ENCODE measurements at regions not wholly inside any gene's neighbourhood (a gene's known extent, or its start where the extent isn't known, plus 50 kb on each side); places are given as distances from the start of the nearest gene placed in this dataset.
"Not testable (repeated sequence)": the region's sequence is repeated elsewhere in the genome, so short reads cannot be mapped to it uniquely, and the experiment has no call there.

DNA sequence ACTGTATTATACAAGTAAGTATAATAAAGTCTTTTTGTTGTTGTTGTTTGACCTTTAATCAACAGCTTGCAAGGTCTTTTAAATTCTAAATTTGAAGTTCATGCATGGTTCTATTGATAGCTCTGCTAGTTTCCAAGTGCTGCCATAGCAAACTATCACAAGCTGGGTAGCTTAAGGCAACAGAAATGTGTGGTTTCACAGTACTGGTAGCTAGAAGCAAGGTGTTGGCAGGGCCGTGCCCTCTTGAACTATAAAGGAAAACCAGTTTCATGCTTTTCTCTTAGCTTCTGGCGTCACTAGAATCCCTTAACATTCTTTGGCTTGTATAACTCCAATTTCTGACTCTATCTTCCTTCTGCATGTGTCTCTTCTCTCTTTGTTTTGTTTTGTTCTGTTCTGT lies 1021.9 kb upstream of the AUTS2 start:
- no peak for DNase-seq

DNA sequence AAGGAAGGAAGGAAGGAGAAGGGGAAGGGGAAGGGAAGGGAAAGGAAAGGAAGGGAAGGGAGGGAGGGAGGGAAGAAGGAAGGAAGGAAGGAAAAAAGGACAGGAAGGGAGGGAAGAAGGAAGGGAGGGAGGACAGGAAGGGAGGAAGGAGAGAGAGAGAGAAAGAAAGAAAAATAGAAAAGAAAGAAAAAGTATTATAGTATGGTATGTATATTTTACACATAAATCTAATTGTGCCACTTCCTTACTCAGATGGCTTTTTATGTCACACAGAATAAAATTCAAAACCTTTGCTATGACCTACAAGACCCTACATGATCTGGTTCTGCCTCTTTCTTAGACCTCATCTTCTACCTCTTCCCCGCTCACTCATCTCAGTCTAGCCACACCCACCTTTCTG lies 1016.9 kb upstream of the AUTS2 start:
- no peak for DNase-seq

DNA sequence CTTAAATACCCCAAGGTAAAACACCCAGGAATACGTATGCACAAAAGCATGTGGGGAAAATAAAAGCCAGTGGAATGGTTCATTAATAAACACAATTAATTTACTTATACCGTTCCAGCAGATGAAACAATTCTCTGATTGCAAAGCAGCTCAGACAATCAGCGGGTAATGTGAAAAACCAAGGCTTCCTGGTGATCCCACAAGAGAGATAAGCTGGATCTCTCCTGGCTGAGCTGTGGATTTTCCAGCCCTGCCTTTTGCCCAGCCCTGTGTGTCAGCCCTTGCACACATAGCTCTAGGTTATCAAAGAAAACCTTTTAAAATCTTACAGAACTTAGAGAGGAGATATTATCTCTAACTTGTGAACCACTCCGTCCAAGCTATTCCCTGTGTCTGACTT lies 1010.7 kb upstream of the AUTS2 start:
- DNase-seq = no peak

DNA sequence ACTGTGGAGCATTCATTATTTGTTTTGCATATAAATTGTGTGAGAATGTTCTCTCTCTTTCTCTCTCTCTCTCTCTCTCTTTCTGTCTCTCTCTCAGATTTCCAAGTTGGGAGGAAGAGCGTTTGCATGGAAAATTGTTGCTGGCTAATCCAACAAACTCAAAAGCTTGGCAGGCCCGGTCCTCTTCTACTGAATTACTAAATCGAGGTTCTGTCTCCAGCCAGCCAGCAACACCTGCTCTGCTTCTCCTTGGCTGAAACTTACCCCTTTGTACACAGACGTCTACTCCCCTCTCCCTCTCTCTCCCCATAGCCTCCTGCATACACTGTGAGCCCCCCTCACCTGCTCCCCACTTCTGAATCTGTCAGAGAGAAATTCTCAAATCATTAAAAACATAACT lies 996.4 kb upstream of the AUTS2 start:
- DNase-seq = peak in 3 of 56 donors; percentile 1 to 6 (median 1)

DNA sequence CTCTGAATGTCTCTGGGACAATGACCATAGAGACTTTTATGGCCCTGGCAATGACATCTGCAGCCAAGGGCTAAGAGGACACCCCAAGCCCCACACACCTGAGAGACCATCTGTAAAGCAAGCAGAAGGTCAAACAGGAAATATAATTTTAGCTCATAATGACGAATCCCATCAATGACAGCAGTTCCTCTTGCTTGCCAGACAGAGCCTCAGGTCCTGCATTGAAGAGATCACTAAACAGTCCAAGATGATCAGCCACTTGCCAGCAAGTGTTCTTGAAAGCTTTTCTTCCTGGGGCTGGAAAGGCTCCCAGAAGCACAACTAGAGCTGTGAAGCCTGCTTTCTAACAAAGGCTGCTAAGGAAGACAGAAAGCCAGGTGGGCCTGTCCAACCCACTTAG lies 993.7 kb upstream of the AUTS2 start:
- DNase-seq = no peak

DNA sequence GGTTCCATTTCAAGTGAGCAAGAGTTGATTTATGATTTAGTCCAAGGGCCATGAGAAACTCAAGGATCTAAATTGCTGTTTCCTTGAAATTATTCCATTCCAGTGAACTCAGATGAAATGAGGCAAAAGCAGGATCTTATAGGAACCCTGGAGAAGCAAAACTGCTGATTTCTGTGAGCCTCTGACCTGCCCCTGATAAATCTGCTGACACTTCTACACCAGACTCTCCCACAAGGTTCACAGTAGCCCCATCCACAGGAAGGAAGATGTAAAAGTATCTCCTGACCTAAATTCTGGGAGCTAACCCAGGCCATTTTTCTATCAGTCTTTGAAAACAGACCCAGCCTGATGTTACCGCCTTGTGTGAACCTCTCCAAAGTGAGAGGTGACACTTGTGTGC lies 987.6 kb upstream of the AUTS2 start:
- no peak for DNase-seq

DNA sequence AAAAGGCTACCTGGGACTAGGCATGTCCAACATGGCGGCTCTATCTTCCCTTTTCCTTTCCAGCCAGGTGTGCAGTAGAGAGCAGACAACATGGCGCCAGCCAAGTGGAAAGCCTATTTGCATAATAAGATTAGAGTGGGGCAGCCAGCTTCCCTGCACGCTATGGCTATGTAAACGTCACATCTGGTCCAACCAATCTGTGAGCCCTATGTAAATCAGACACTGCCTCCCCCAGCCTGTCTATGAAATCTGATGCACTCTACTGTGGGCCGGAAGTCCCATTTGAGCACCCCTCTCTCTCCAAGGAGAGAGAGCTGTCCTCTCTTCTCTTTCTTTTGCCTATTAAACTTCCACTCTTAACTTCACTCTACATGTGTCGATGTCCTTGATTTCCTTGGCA lies 984.9 kb upstream of the AUTS2 start:
- no peak for DNase-seq

DNA sequence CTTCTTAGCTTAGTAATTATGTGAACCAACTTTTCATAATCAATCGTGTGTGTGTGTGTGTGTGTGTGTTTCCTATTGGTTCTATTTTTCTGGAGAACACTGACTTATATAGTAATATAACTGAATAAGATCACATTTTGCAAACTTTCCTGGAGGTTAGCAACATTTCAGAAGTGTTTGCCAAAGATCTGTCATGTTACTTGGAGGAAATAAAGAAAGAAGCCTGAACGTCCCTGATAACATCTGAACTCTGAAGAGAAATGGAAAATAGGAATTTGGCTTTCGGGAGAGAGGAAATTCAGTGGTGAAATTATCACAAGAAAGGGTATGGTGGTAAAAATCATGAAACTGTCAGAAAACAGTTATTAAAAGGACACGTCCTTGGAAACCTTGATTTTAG lies 984.4 kb upstream of the AUTS2 start:
- DNase-seq = no peak

DNA sequence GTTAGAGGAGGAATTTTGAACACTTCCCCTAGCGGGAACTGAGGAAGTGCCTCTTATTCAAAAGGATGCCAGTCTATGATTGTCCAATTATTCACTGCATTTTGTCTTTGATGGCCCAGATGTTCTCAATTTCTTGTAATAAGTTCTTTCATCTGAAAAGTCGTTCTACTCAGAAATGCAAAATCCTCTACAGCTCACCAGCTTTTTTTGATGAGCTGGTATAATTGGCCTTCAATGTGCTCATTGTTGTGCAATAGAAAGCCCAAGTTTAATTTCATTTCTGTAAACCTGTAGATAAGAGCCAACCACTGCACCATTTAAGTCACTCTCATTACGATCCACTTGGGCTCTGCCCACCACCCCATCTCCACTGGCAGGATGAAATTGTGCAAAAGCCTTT lies 978.7 kb upstream of the AUTS2 start:
- no peak for DNase-seq

DNA sequence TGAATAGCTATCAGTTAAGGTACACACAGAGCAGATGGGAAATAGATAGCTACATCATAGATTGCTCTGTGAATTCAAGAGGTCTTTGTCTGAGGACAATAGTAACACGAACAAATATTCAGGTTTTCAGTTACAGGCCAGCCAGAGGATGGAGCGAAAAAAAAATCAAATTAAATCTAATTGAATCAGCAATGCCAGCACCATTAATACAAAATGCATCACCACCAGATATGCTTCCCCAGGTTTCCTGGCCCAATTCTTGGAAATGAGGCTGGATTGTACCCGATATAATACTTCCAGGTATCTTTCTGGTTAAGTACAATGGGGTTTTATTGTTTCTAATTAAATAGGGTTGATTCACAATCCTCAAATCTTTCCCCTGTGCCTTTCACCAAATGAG lies 975.8 kb upstream of the AUTS2 start:
- DNase-seq = no peak

DNA sequence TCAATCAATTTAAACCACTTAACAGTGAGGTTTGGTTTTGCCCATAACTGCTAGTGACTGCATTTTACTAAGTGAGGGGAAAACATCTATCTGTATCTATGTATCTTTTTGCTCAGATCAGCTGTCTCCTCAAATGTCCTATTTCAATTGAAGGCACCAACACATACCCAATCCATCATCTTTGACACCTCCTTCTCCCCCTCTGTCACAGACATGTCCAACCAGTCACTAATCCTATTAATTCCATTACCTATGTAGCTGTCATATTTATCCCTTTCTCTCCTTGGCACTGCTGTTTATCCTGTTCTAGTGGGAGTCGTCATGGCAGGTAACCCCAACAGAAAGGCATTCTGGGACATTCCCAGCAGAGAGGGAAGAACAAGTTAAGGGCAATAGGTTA lies 975.2 kb upstream of the AUTS2 start:
- DNase-seq = no peak

DNA sequence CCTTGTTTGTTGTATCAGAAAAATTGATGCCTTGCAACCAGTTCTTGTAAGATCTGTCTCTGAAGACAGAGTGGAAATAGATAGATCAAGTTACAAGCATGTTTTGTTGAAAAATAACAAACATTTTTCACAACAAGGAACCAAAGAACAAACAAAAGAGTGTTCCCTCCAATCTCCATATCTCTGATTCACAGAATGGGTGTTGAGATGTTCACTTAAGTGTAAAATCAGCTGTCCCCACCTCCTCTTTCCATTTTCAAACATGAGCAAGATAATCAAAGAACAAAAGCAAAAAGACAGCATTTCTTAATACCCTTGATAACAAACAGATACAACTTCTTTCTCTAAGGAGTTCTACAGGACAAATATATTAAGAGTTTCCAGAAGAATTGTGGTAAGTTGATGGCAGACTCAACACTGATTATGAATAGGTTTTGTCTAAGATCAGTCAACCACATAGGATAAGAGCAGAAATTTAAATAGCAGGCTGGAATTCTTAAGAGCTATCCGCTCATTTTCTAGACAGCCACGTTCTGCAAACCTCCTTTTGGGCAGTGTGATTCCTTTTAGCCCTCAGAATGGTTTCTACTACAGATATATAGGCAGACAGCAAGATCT lies 970.9 kb upstream of the AUTS2 start:
- no peak for DNase-seq

DNA sequence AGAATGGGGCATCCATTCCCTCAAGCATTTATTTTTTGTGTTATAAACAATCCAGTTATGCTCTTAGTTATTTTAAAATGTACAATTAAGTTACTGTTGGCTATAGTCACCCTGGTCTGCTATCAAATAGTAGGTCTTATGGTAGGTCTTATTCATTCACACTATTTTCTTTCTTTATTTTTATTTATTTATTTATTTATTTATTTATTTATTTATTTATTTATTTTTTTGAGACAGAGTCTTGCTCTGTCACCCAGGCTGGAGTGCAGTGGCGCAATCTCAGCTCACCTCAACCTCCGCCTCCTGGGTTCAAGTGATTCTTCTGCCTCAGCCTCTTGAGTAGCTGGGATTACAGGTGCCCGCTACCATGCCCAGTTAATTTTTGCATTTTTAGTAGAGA lies 967.4 kb upstream of the AUTS2 start:
- not testable (repeated sequence) for DNase-seq

DNA sequence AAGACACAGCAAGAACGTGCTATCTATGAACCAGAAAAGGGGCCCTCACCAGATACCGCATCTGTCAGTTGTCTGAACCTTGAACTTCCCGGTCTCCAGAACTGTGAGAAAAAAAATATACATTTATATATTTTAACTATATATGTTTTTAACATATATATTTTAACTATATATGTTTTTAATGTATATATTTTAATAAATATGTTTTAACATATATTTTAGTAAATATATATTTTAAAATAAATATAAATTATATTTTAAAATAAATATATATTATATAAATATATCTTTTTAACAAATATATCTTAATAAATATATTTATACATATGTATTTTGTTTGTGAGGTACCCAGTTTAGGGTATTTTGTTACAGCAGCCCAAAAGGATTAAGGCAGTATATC lies 958.2 kb upstream of the AUTS2 start:
- DNase-seq = no peak

DNA sequence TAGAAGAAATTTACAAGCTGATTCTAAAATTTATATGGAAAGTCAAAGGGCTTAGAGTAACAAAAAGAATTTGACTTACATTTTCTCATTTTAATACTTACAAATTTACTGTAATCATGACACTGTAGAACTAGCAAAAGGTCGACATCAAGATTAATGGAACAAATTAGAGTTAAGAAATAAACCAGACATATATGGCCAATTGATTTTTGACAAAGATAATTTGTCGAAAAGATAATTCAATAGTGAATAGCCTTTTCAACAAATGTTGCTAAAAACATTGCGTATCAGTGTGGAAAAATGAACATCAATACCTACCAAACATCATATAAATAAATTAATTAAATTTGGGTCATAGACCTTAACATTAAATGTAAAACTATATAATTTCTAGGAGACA lies 955.5 kb upstream of the AUTS2 start:
- DNase-seq = no peak

DNA sequence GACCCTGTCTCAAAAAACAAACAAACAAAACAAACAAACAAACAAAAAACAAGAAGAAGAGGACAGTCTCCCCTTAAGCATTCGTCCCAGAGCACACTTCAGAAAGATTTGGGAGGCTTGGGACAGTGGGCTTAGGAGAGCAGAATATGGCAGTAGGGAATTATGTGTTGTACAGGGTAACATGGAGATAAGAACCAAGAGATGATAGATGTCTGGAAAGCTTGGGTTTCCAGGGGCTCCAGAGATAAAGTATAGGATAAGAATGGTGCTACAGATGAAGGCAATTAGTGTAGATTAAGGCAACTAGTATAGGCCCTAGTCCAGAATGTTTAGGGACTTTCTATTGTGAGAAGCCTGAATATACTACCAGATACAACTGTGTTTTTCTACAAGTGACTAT lies 934.9 kb upstream of the AUTS2 start:
- DNase-seq = no peak

DNA sequence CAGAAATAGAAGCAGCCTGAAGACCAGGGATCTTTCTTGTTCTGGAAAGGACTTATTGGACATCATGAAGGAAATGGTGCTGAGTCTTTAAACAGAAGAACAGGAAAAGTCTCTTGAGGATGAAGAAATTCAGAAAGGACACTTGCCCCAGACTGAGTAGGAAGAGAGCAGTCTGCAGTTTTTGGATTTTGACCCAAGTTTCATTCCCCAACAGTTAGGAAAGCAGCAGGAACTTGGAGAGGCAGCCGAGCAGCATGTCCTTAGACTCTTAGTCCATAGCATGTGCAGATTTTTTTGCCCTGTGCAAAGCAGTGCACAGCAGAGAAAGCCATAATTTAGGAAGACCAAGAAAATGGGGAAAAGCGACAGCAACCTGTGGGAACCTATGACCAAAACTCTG lies 927.2 kb upstream of the AUTS2 start:
- DNase-seq = no peak

DNA sequence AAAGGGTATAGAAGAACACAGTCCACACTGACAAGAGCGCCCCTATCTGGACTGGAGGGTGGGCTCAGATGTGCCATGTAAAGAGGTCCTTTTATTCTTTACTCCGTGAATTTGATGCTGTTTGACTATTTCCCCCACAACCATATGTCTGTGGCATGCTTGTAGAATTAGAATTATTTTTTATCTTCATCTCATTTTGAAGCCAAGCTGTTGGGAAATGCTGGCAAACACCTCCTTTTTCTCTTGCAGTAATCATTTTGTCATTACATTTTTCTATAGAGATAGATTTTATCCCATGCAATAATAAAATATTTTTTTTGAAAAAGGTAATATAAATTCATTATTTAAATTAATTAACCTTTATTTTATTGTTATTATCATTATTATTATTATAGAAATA lies 926.6 kb upstream of the AUTS2 start:
- DNase-seq = no peak

DNA sequence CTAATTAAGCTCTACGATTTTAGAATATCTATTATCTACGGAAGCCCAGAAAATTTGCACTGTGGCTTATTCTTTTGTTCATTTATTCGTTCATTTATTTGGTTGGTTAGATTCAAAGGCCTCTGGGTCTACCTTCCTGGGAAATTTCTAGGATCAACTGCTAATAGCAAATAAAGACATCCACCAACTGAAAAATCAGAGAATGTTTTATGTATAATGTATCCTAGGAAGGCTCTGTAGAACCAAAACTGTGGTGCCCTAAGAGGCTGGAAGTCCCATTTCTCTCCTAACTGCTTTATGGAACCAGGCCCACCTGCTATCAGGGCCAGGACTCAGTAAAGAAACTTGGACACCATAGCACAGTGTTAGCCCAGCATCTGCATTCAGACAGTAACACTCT lies 923.4 kb upstream of the AUTS2 start:
- peak in 1 of 56 donors; percentile 1 for DNase-seq

DNA sequence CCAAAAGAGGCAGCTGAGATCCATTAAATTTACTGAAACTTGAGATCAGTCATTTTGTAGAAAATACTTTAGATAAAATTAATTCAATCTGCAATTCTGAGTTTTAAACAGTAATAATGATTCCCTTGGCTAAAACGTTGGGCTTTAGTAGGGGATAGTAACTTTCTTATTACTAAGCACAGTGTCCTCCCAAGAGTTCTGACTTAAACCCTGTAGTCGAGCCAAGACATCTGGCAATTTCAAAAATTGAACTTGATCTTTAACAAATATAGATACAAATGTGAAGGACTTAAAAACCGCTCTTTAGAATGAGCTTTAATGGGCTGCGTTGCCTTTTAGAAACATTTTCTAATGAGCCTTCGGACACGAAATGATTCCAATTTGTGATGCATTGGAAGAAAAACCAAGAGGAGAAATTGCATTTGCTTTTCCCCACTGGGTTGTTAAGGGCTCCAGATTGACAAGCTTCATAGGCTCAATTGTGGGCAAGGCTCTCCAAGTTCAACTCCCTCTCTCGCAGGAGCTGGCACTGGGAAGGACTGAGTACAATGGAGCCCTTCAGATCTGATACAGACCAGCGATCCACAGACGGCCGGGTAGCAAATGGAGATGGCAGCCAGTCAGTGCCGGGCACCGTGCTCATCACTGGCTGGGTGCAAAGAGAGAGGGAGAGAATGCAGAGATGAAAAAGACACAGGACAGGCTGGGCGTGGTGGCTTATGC lies 921.3 kb upstream of the AUTS2 start:
- peak in 51 of 56 donors; percentile 3 to 92 (median 58) for DNase-seq

DNA sequence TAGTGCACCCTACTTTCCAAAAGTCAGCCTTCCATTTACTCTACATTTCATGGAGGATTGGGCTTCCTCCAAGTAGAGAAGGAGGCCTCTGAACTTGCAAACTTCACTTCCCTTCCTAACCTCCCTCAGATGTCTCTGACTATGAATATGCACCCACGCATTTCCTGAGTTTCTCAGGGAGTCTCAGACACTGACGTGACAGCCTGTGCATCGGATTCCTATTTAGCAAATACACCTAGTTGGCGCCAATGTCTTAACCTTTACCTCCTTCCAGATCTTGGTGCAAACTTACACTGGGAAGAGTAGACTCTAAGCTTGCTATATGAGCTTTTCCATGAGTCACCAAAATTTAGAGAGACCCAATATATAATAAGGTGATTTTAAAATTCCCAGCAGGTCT lies 920.1 kb upstream of the AUTS2 start:
- no peak for DNase-seq

DNA sequence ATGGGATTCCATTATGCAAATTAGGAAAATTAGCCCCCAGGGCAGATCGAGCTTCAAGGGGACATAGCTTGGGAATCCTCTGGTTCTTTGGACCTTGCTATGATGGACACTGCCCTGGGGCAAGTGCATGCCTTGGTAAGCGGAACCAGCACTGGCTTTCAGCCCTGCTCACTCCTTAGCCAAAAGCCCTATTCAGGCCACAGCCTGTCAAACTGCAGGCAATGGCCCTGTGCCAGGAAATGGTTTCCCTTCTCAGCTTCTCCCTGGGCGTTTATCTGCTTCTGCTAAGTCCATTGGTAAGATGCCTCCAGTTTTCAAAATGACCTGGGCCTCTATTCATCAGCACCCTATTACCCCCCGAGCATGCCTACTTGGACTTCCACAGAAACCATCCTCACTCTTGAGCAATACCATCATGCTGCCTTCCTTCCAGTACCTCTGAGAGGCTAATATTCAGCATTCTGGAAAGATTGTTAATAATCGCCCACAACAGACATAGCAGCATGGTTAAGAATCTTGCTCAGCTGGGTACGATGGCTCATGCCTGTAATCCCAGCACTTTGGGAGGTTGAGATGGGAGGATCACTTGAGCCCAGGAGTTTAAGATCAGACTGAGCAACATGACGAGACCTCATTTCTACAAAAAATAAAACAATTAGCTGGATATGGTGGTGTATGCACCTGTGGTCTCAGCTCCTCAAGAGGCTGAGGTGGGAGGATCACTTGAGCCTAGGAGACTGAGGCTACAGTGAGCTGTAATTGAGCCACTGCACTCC lies 918.6 kb upstream of the AUTS2 start:
- DNase-seq = peak in 12 of 56 donors; percentile 1 to 20 (median 6)

Measured in amygdala (tissue), 56 donors.